ENCODE measurements at regions not wholly inside any gene's neighbourhood (a gene's known extent, or its start where the extent isn't known, plus 50 kb on each side); places are given as distances from the start of the nearest gene placed in this dataset.

DNA sequence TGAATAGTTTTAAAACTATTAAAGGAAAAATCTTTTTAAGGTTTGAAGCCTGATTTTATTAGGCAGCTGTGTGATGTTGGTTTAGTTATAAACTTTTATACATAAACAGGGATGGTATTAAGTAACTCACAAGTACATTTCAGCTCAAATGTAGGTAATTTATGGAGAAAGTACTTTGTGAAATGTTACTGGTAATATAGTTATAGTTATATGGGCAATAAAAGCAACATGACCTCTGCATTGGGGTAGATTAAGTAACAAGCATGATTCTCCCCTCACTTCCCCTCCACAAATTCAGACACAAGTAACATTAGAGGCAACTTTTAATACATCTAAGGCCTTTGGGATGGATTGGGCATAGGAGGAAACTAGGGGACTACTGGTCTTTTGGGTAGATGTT, 154.3 kb upstream of the ID4 start:
- Histone ChIP-seq H3K23ac (ENCODE audit: low read depth, low read length) (no peak overlapping the region), H3K9ac (ENCODE audit: low read depth, low read length) (no peak overlapping the region), H3K79me1 (ENCODE audit: low read depth in 1 of 2, low read length in 2 of 2) (no peaks in the 10 kb centered on the region), H3K27ac (ENCODE audit: insufficient read depth, low read length) (no peak overlapping the region), H3K14ac (replicated peaks; ENCODE audit: low read depth, low read length) (no peak overlapping the region), H3K4me2 (ENCODE audit: low read depth, low read length) (no peak overlapping the region), H3K18ac (ENCODE audit: low read depth, low read length) (no peak overlapping the region), H4K20me1 (ENCODE audit: insufficient read depth, low read length) (no peaks in the 10 kb centered on the region), H3K9me1 (ENCODE audit: insufficient read depth, low read length) (no peaks in the 10 kb centered on the region), H3K4me3 (ENCODE audit: insufficient read depth, low read depth, low read length) (no peak overlapping the region), H3K9me3 (ENCODE audit: control insufficient read depth, insufficient read depth, low read length) (no peaks in the 10 kb centered on the region), H2BK5ac (ENCODE audit: low read depth, low read length, poor library complexity, severe bottlenecking) (no peak overlapping the region), H2AK9ac (replicated peaks; ENCODE audit: low read depth, low read length, poor library complexity) (no peak overlapping the region), H2AFZ (replicated peaks; ENCODE audit: low read length, poor library complexity) (no peak overlapping the region), H4K5ac (ENCODE audit: low read depth, low read length) (no peak overlapping the region), H3K27me3 (ENCODE audit: control insufficient read depth, insufficient read depth, low read length) (peaks cover 3% of the 10 kb centered on the region; the same call in 1 of the 2 replicates), H2BK15ac (ENCODE audit: low read depth, low read length) (no peak overlapping the region), H3K4ac (ENCODE audit: low read depth, low read length) (no peak overlapping the region), H4K91ac (ENCODE audit: insufficient read depth, low read depth, low read length) (no peak overlapping the region), H2BK20ac (ENCODE audit: low read depth, low read length) (no peak overlapping the region), H4K8ac (ENCODE audit: low read depth in 2 of 2, low read length in 2 of 2) (no peak overlapping the region), H2BK120ac (ENCODE audit: low read depth, low read length) (no peak overlapping the region), H3K36me3 (ENCODE audit: control insufficient read depth, insufficient read depth, low read length) (no peaks in the 10 kb centered on the region), H3K4me1 (ENCODE audit: control insufficient read depth, insufficient read depth, low read length) (0 out of 2 replicates have a peak, but pooled peaks cover 1% of the 10 kb centered on the region), H3K56ac (ENCODE audit: extremely low read depth, insufficient read depth, low read length) (no peak overlapping the region), H2AK5ac (ENCODE audit: low read depth, low read length) (no peak overlapping the region)
- TF ChIP-seq, protein P1, sequence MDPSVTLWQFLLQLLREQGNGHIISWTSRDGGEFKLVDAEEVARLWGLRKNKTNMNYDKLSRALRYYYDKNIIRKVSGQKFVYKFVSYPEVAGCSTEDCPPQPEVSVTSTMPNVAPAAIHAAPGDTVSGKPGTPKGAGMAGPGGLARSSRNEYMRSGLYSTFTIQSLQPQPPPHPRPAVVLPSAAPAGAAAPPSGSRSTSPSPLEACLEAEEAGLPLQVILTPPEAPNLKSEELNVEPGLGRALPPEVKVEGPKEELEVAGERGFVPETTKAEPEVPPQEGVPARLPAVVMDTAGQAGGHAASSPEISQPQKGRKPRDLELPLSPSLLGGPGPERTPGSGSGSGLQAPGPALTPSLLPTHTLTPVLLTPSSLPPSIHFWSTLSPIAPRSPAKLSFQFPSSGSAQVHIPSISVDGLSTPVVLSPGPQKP (IDR thresholded peaks at IDR 0.05; ENCODE audit: borderline replicate concordance, low read depth, low read length), result no peak
- TF ChIP-seq CHD1 (IDR thresholded peaks at IDR 0.05; ENCODE audit: low read depth, low read length) (no peak), RAD21 (IDR thresholded peaks at IDR 0.05; ENCODE audit: low read length) (no peak), CTCF (conservative IDR thresholded peaks at IDR 0.05; ENCODE audit: low read depth, low read length) (no peak), MXI1 (IDR thresholded peaks at IDR 0.05; ENCODE audit: borderline replicate concordance, low read depth, low read length) (no peak), MAZ (IDR thresholded peaks at IDR 0.05; ENCODE audit: borderline replicate concordance, low read depth, low read length) (no peak), FOS (IDR thresholded peaks at IDR 0.05; ENCODE audit: low read depth, low read length) (no peak), USF2 (IDR thresholded peaks at IDR 0.05; ENCODE audit: low read depth, low read length) (no peak), MAFK (IDR thresholded peaks at IDR 0.05; ENCODE audit: low read depth, low read length) (no peak), NFE2L2 (IDR thresholded peaks at IDR 0.05; ENCODE audit: low read depth, low read length) (no peak)
- dilution Hi-C loops (cut with HindIII; ENCODE audit: low sequenced_read_pairs, unreplicated experiment), result no loop called here
- ChIA-PET POLR2A (ENCODE audit: unreplicated experiment) (no interaction called here), CTCF (interaction anchor here (0.6 kb wide), 1 partner anchor 73 kb away, joined by 3 read pairs; no protein-coding TSS in a partner anchor)
- no TSS peak for BruUV-seq (replicated peaks)
- intact Hi-C loops (cut with micrococcal nuclease), result no loop called here
- in situ Hi-C loops (cut with MboI; ENCODE audit: low sequenced_read_pairs), result no loop called here
- ATAC-seq (ENCODE audit: low read depth) (no peak), DNase-seq (no peak)

All from IMR-90 (cell line).